ENCODE measurements at regions not wholly inside any gene's neighbourhood (a gene's known extent, or its start where the extent isn't known, plus 50 kb on each side); places are given as distances from the start of the nearest gene placed in this dataset.
"Not testable (repeated sequence)": the region's sequence is repeated elsewhere in the genome, so short reads cannot be mapped to it uniquely, and the experiment has no call there.

- no peak for TF ChIP-seq CTCF (IDR thresholded peaks at IDR 0.05; ENCODE audit: insufficient read depth, low read depth, low read length)
- DNase-seq (ENCODE audit: low read depth), result no peak
Observed at GRCh38 chr10:131822013-131822691, 78.7 kb upstream of the PPP2R2D start.

GRCh38 chr10:131822692-131823245 lies 78.0 kb upstream of the PPP2R2D start:
- no peak for DNase-seq (ENCODE audit: low read depth)
- TF ChIP-seq CTCF (IDR thresholded peaks at IDR 0.05; ENCODE audit: insufficient read depth, low read depth, low read length), result no peak
- H3K4me3 ChIP-seq (ENCODE audit: low read depth, low read length), result no peak overlapping the region

More at GRCh38 chr10:131822013-131822691, 78.7 kb upstream of the PPP2R2D start:
- H3K4me3 ChIP-seq (ENCODE audit: low read depth, low read length), result no peak overlapping the region

- H3K4me3 ChIP-seq (ENCODE audit: low read depth, low read length); DNase-seq (ENCODE audit: low read depth): not testable (repeated sequence)
Observed at GRCh38 chr10:131823601-131824099, 77.2 kb upstream of the PPP2R2D start.

GRCh38 chr10:131824371-131825149 lies 76.2 kb upstream of the PPP2R2D start:
- H3K4me3 ChIP-seq (ENCODE audit: low read depth, low read length), result no peak overlapping the region
- no peak for DNase-seq (ENCODE audit: low read depth)
- TF ChIP-seq CTCF (IDR thresholded peaks at IDR 0.05; ENCODE audit: insufficient read depth, low read depth, low read length), result no peak

GRCh38 chr10:131825150-131825848 lies 75.5 kb upstream of the PPP2R2D start:
- no peak for DNase-seq (ENCODE audit: low read depth)
- H3K4me3 ChIP-seq (ENCODE audit: low read depth, low read length), result no peak overlapping the region
- no peak for TF ChIP-seq CTCF (IDR thresholded peaks at IDR 0.05; ENCODE audit: insufficient read depth, low read depth, low read length)

GRCh38 chr10:131825960-131826650 lies 74.7 kb upstream of the PPP2R2D start:
- TF ChIP-seq CTCF (IDR thresholded peaks at IDR 0.05; ENCODE audit: insufficient read depth, low read depth, low read length), result no peak
- DNase-seq (ENCODE audit: low read depth), result no peak
- no peak overlapping the region for H3K4me3 ChIP-seq (ENCODE audit: low read depth, low read length)

All from fibroblast of villous mesenchyme (primary cell).